K562 (cell line): ENCODE measurements at regions not wholly inside any gene's neighbourhood (a gene's known extent, or its start where the extent isn't known, plus 50 kb on each side); places are given as distances from the start of the nearest gene placed in this dataset.

Experiments used
- ATAC-seq: fragments of 200-7000 bp; cut with Tn5 transposase; 3 replicates; pipeline ENCODE4 v1.9.1; 2020; ENCODE audit warnings: moderate library complexity
- BruUV-seq: library from RNA; stranded (reverse); fragments of 400-500 nt; replicated peaks from 2 replicates; lab custom pipeline; 2021; lab: Mats Ljungman, UMichigan
- CTCF ChIA-PET: fragments of 300-600 bp; formaldehyde crosslinking; extraction: SDS; loops from one replicate; lab custom pipeline; 2021; ENCODE audit warnings: low intra/inter-chr PET ratio; lab: Yijun Ruan, JAX
- POLR2A ChIA-PET: fragments of 300-600, 350-650 bp; sonication (Branson Sonifier 250); formaldehyde crosslinking; extraction: SDS; loops from one replicate; lab custom pipeline; 2021; ENCODE audit warnings: antibody characterized with exemption, inconsistent platforms; lab: Yijun Ruan, JAX
- DNase-seq, 4 experiments: peaks; one replicate each; pipeline versions ENCODE4 v3.0.0 to v3.0.0-alpha.2; 2011 to 2018; ENCODE audit warnings: low spot score in 3 of 4, mixed read lengths in 3 of 4; ENCODE audit errors: extremely low read depth in 1 of 4
- FAIRE-seq: peaks from 2 replicates; lab custom pipeline; 2011; peaks lifted over from hg19 to GRCh38; lab: Jason Lieb, UNC
- H2AFZ ChIP-seq: 2 replicates; pipeline ENCODE4 v1.6.0; 2011; ENCODE audit warnings: low read depth, low read length, control low read depth, inconsistent platforms
- H3K27ac ChIP-seq: fragments of 200-600 bp; 3 replicates; pipeline ENCODE4 v1.8.0; 2011; ENCODE audit warnings: low read depth, mild to moderate bottlenecking, control low read depth, inconsistent platforms, low read length, moderate library complexity, mixed read lengths; ENCODE audit errors: extremely low read depth
- H3K27me3 ChIP-seq, 2 experiments: fragments of 300-600 bp in 1 of 2; 2 replicates in 1 of 2; 3 replicates in 1 of 2; pipeline versions ENCODE4 v1.6.0 to v1.8.0; 2011; ENCODE audit warnings: inconsistent platforms in 2 of 2, low read length in 2 of 2, mild to moderate bottlenecking in 1 of 2, mixed read lengths in 1 of 2, moderate library complexity in 1 of 2; ENCODE audit not compliant: control insufficient read depth in 2 of 2, insufficient read depth in 2 of 2
- H3K36me3 ChIP-seq: fragments of 300-600 bp; 3 replicates; pipeline ENCODE4 v1.8.0; 2011; ENCODE audit warnings: mild to moderate bottlenecking, low read length, inconsistent platforms; ENCODE audit not compliant: control insufficient read depth, insufficient read depth
- H3K4me1 ChIP-seq, 2 experiments: fragments of 200-600 bp in 1 of 2; replicated peaks in 1 of 2; 2 replicates in 1 of 2; 3 replicates in 1 of 2; pipeline versions ENCODE4 v1.5.1 to v1.8.0; 2011; ENCODE audit warnings: inconsistent platforms in 2 of 2, low read length in 2 of 2, mild to moderate bottlenecking in 1 of 2, mixed read lengths in 1 of 2, moderate library complexity in 1 of 2; ENCODE audit not compliant: control insufficient read depth in 2 of 2, insufficient read depth in 2 of 2
- H3K4me2 ChIP-seq: 2 replicates; pipeline ENCODE4 v1.6.1; 2011; ENCODE audit warnings: low read length, control low read depth, inconsistent platforms, mixed read lengths; ENCODE audit not compliant: insufficient read depth
- H3K4me3 ChIP-seq: fragments of 200-600 bp; sonication (generic), shearing (Covaris generic); 2 replicates; pipeline ENCODE4 v1.5.1; 2016; ENCODE audit warnings: control low read depth, inconsistent platforms
- H3K79me2 ChIP-seq: fragments of 200-600 bp; 3 replicates; pipeline ENCODE4 v1.8.0; 2011; ENCODE audit warnings: low read length, inconsistent platforms; ENCODE audit not compliant: control insufficient read depth, insufficient read depth
- H3K9ac ChIP-seq, 2 experiments: 2 replicates each; pipeline versions ENCODE4 v1.6.0 to v1.6.1; 2011; ENCODE audit warnings: low read depth in 2 of 2, low read length in 2 of 2, control low read depth in 1 of 2, inconsistent platforms in 1 of 2, mild to moderate bottlenecking in 1 of 2, mixed read lengths in 1 of 2; ENCODE audit not compliant: insufficient read depth in 1 of 2
- H3K9me1 ChIP-seq: one replicate; pipeline ENCODE4 v1.6.0; 2011; ENCODE audit warnings: inconsistent platforms, mild to moderate bottlenecking, low read length, moderate library complexity; ENCODE audit not compliant: control insufficient read depth, insufficient read depth
- H3K9me3 ChIP-seq: replicated peaks from 2 replicates; pipeline ENCODE4 v1.5.1; 2011; ENCODE audit warnings: low read depth, low read length, inconsistent platforms; ENCODE audit not compliant: control insufficient read depth, insufficient read depth
- H4K20me1 ChIP-seq: replicated peaks from 2 replicates; pipeline ENCODE4 v1.6.1; 2011; ENCODE audit warnings: low read length, inconsistent platforms, mixed read lengths; ENCODE audit not compliant: control insufficient read depth, insufficient read depth
- ADNP ChIP-seq: fragments of 200-800 bp; sonication (Bioruptor generic); IDR thresholded peaks from 2 replicates; pipeline ENCODE4 v1.6.1; 2016; ENCODE audit warnings: missing genetic modification characterization, missing compliant biosample characterization
- C11orf30 ChIP-seq: fragments of 450-650 bp; IDR thresholded peaks from 2 replicates; pipeline ENCODE4 v1.6.1; 2016; ENCODE audit warnings: low read depth, mild to moderate bottlenecking
- CHD1 ChIP-seq: fragments of 200-600 bp; sonication (generic); IDR thresholded peaks from one replicate; pipeline ENCODE4 v1.6.1; 2012; ENCODE audit warnings: mild to moderate bottlenecking, moderate library complexity, low read length, inconsistent platforms
- NR4A1 ChIP-seq, 2 experiments: fragments of 250-450 bp in 1 of 2; fragments of 450-650 bp in 1 of 2; sonication (Bioruptor Pico) in 1 of 2; IDR thresholded peaks; 2 replicates each; pipeline versions ENCODE4 v1.4.0 to v1.6.1; 2016 to 2020; ENCODE audit warnings: mild to moderate bottlenecking in 2 of 2, missing compliant biosample characterization in 1 of 2, missing genetic modification characterization in 1 of 2, moderate library complexity in 1 of 2
- RNF2 ChIP-seq: sonication (generic); IDR thresholded peaks from 2 replicates; pipeline ENCODE4 v1.6.1; 2016
- SMARCA5 ChIP-seq: fragments of 450-650 bp; IDR thresholded peaks from 2 replicates; pipeline ENCODE4 v1.6.1; 2016
- SPI1 ChIP-seq: IDR thresholded peaks from 2 replicates; pipeline ENCODE4 v1.6.1; 2011; ENCODE audit warnings: low read depth, low read length, control low read depth, borderline replicate concordance
- SUPT5H ChIP-seq: fragments of 450-650 bp; IDR thresholded peaks from 2 replicates; pipeline ENCODE4 v1.6.1; 2016
- TAF7 ChIP-seq: fragments of 450-650 bp; IDR thresholded peaks from 2 replicates; pipeline ENCODE4 v1.6.1; 2016; ENCODE audit warnings: missing genetic modification characterization, missing compliant biosample characterization
- TRIM24 ChIP-seq, 2 experiments: fragments of 450-650 bp; IDR thresholded peaks; 2 replicates each; pipeline ENCODE4 v1.6.1; 2016
- ZNF140 ChIP-seq: fragments of 250-450 bp; sonication (Bioruptor Pico); IDR thresholded peaks from 2 replicates; pipeline ENCODE4 v1.8.0; 2021; ENCODE audit warnings: moderate library complexity, mild to moderate bottlenecking, inconsistent platforms
- ZNF324 ChIP-seq: fragments of 250-450 bp; sonication (Bioruptor Pico); IDR thresholded peaks from 2 replicates; pipeline ENCODE4 v1.4.0; 2020; ENCODE audit warnings: mild to moderate bottlenecking
- ZNF695 ChIP-seq: fragments of 450-650 bp; formaldehyde crosslinking; IDR thresholded peaks from 2 replicates; pipeline ENCODE4 v1.4.0; 2020; ENCODE audit warnings: mild to moderate bottlenecking, moderate library complexity
- ZNF780A ChIP-seq: fragments of 250-450 bp; sonication (Bioruptor Pico); IDR thresholded peaks from 2 replicates; pipeline ENCODE4 v1.5.0; 2021; ENCODE audit warnings: mild to moderate bottlenecking
- WGBS: fragments of 100-300 bp; shearing (Covaris generic); methylation state at CpG from one replicate; pipeline ENCODE4 v1.1.6; 2016; ENCODE audit warnings: low coverage, mixed read lengths; ENCODE audit not compliant: insufficient coverage; ENCODE audit errors: missing lambda C conversion rate; 5-methylcytosine and 5-hydroxymethylcytosine counted together
- in situ Hi-C: fragments of 300-500 bp; cut with MboI; formaldehyde crosslinking; loops from 4 replicates; pipeline ENCODE4 v1.15.0; 2018; ENCODE audit warnings: inconsistent platforms, mixed read lengths
- intact Hi-C: fragments of 100-400 bp; cut with micrococcal nuclease; formaldehyde crosslinking; loops from 2 replicates; pipeline ENCODE4 v1.14.2; 2022
- TF ChIP-seq, protein P1 (sequence below): fragments of 200-800 bp; sonication (Bioruptor generic); IDR thresholded peaks from 2 replicates; pipeline ENCODE4 v1.6.1; 2016; ENCODE audit warnings: missing genetic modification characterization, missing compliant biosample characterization
- TF ChIP-seq, protein P2 (sequence below): fragments of 250-450 bp; sonication (Bioruptor Pico); IDR thresholded peaks from 2 replicates; pipeline ENCODE4 v1.8.0; 2022; ENCODE audit warnings: inconsistent platforms
- TF ChIP-seq, protein P3 (sequence below): sonication (generic); formaldehyde crosslinking; IDR thresholded peaks from 2 replicates; pipeline ENCODE4 v1.8.0; 2022; ENCODE audit warnings: missing genetic modification reagents, mild to moderate bottlenecking, borderline replicate concordance

DNA sequence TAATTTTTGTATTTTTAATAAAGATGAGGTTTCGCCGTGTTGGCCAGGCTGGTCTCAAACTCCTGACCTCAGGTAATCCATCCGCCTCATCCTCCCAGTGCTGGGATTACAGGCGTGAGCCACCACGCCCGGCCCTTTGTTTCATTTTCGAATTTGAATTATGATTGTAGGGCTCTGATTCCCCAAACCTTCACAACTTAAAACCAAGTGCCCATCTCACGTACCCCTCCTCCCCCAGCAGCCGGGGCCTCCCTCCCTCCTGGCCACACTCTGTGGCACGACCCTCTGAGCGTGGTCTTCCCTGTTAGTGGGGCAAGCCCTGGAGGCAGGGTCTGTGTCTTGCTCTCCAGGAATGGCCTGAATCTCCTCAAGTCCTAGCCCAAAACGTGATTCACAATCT lies 166.5 kb downstream of the ASB1 start (continued):
- TF ChIP-seq, protein P1, sequence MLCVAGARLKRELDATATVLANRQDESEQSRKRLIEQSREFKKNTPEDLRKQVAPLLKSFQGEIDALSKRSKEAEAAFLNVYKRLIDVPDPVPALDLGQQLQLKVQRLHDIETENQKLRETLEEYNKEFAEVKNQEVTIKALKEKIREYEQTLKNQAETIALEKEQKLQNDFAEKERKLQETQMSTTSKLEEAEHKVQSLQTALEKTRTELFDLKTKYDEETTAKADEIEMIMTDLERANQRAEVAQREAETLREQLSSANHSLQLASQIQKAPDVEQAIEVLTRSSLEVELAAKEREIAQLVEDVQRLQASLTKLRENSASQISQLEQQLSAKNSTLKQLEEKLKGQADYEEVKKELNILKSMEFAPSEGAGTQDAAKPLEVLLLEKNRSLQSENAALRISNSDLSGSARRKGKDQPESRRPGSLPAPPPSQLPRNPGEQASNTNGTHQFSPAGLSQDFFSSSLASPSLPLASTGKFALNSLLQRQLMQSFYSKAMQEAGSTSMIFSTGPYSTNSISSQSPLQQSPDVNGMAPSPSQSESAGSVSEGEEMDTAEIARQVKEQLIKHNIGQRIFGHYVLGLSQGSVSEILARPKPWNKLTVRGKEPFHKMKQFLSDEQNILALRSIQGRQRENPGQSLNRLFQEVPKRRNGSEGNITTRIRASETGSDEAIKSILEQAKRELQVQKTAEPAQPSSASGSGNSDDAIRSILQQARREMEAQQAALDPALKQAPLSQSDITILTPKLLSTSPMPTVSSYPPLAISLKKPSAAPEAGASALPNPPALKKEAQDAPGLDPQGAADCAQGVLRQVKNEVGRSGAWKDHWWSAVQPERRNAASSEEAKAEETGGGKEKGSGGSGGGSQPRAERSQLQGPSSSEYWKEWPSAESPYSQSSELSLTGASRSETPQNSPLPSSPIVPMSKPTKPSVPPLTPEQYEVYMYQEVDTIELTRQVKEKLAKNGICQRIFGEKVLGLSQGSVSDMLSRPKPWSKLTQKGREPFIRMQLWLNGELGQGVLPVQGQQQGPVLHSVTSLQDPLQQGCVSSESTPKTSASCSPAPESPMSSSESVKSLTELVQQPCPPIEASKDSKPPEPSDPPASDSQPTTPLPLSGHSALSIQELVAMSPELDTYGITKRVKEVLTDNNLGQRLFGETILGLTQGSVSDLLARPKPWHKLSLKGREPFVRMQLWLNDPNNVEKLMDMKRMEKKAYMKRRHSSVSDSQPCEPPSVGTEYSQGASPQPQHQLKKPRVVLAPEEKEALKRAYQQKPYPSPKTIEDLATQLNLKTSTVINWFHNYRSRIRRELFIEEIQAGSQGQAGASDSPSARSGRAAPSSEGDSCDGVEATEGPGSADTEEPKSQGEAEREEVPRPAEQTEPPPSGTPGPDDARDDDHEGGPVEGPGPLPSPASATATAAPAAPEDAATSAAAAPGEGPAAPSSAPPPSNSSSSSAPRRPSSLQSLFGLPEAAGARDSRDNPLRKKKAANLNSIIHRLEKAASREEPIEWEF (CRISPR knock-in tag), result no peak

DNA sequence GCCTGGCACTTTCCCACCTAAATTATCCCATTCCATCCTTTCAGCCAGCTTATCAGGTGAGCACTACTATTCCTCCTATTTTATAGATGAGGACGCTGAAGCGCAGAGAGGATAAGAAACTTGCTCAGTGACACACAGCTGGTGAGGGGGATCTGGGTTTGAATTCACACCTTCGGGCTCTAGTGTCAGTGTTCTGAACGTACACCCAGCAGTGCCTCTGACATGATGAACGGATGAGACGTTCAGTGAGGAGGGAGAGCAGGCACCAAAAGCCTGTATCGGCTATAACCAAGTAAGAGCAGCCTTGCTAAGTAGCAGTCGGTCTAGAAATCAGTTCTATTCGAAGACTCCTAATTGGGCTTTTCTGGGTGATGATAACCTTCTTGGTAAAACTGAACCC lies 167.0 kb downstream of the ASB1 start:
- Histone ChIP-seq H3K9ac (no peak overlapping the region), H3K27me3 (peaks cover 3 to 34% of the 10 kb centered on the region in 2 experiments; a peak in 3 of 5 replicates), H3K9me3 (no peaks in the 10 kb centered on the region), H3K4me3 (no peak overlapping the region), H3K36me3 (no peaks in the 10 kb centered on the region), H4K20me1 (no peaks in the 10 kb centered on the region; the same call in 1 of the 2 replicates), H3K4me2 (no peak overlapping the region), H3K9me1 (no peaks in the 10 kb centered on the region), H3K27ac (no peak overlapping the region), H2AFZ (no peak overlapping the region), H3K4me1 (no peaks in the 10 kb centered on the region), H3K79me2 (no peaks in the 10 kb centered on the region)
- ChIA-PET CTCF (no interaction called here), POLR2A (no interaction called here)
- DNase-seq, result no peak
- under 1% methylated on average over 9 of the region's 9 CpGs for WGBS
- FAIRE-seq, result no peak
- ATAC-seq, result no peak
- intact Hi-C loops (no loop called here), in situ Hi-C loops (no loop called here)
- TF ChIP-seq SUPT5H (no peak), ADNP (no peak), ZNF780A (no peak), ZNF695 (CRISPR knock-in tag) (no peak), CHD1 (no peak), SMARCA5 (no peak), ZNF140 (CRISPR knock-in tag) (no peak), SPI1 (no peak), ZNF324 (CRISPR knock-in tag) (no peak), NR4A1 (CRISPR knock-in tag; IDR thresholded peaks at IDR 0.05) (no peak), NR4A1 (tag; IDR thresholded peaks at IDR 0.05) (no peak), TRIM24 (IDR thresholded peaks at IDR 0.05) (no peak), TAF7 (tag) (no peak), C11orf30 (no peak), RNF2 (no peak)
- TF ChIP-seq, protein P2, sequence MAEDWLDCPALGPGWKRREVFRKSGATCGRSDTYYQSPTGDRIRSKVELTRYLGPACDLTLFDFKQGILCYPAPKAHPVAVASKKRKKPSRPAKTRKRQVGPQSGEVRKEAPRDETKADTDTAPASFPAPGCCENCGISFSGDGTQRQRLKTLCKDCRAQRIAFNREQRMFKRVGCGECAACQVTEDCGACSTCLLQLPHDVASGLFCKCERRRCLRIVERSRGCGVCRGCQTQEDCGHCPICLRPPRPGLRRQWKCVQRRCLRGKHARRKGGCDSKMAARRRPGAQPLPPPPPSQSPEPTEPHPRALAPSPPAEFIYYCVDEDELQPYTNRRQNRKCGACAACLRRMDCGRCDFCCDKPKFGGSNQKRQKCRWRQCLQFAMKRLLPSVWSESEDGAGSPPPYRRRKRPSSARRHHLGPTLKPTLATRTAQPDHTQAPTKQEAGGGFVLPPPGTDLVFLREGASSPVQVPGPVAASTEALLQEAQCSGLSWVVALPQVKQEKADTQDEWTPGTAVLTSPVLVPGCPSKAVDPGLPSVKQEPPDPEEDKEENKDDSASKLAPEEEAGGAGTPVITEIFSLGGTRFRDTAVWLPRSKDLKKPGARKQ (CRISPR knock-in tag), result no peak
- TF ChIP-seq, protein P3, sequence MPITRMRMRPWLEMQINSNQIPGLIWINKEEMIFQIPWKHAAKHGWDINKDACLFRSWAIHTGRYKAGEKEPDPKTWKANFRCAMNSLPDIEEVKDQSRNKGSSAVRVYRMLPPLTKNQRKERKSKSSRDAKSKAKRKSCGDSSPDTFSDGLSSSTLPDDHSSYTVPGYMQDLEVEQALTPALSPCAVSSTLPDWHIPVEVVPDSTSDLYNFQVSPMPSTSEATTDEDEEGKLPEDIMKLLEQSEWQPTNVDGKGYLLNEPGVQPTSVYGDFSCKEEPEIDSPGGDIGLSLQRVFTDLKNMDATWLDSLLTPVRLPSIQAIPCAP (CRISPR knock-in tag), result no peak
- no TSS peak for BruUV-seq
